GM12891 (cell line): ENCODE measurements at regions not wholly inside any gene's neighbourhood (a gene's known extent, or its start where the extent isn't known, plus 50 kb on each side); places are given as distances from the start of the nearest gene placed in this dataset.

Experiments used
- DNase-seq: peaks from one replicate; pipeline ENCODE4 v3.0.0; 2011; ENCODE audit warnings: low spot score; ENCODE audit not compliant: insufficient read length
- FAIRE-seq: peaks from 2 replicates; lab custom pipeline; 2011; peaks lifted over from hg19 to GRCh38; lab: Jason Lieb, UNC
- PAX5 ChIP-seq: IDR thresholded peaks from 2 replicates; pipeline ENCODE4 v1.6.1; 2011; ENCODE audit warnings: low read length, moderate library complexity, mild to moderate bottlenecking; ENCODE audit not compliant: insufficient read depth, severe bottlenecking
- POLR2A ChIP-seq: IDR thresholded peaks from 2 replicates; pipeline ENCODE4 v1.6.1; 2011; ENCODE audit warnings: low read depth, low read length, control low read depth
- POLR2AphosphoS5 ChIP-seq: IDR thresholded peaks from 2 replicates; pipeline ENCODE4 v1.6.1; 2011; ENCODE audit warnings: low read depth, low read length, control low read depth
- POU2F2 ChIP-seq: IDR thresholded peaks from 2 replicates; pipeline ENCODE4 v1.6.1; 2011; ENCODE audit warnings: low read depth, mild to moderate bottlenecking, control low read depth, low read length, moderate library complexity
- SPI1 ChIP-seq: IDR thresholded peaks from 2 replicates; pipeline ENCODE4 v1.6.1; 2011; ENCODE audit warnings: low read depth, low read length, control low read depth
- TAF1 ChIP-seq: IDR thresholded peaks from 2 replicates; pipeline ENCODE4 v1.6.1; 2011; ENCODE audit warnings: low read depth, low read length, control low read depth

- TF ChIP-seq SPI1 (no peak), POU2F2 (no peak), TAF1 (no peak), POLR2A (no peak), POLR2AphosphoS5 (no peak), PAX5 (no peak)
- FAIRE-seq (no peak), DNase-seq (no peak)
Observed at GRCh38 chr4:30454504-30454903, 265.7 kb upstream of the PCDH7 start.

GRCh38 chr4:30456716-30457115 is 263.5 kb upstream of the PCDH7 start:
- no peak for FAIRE-seq

GRCh38 chr4:30460818-30461217 is 259.4 kb upstream of the PCDH7 start:
- DNase-seq (no peak), FAIRE-seq (no peak)
- no peak for TF ChIP-seq POU2F2
- TF ChIP-seq SPI1, result no peak
- no peak for TF ChIP-seq POLR2A
- TF ChIP-seq TAF1, result no peak
- no peak for TF ChIP-seq POLR2AphosphoS5
- no peak for TF ChIP-seq PAX5

More at GRCh38 chr4:30456716-30457115, 263.5 kb upstream of the PCDH7 start:
- no peak for DNase-seq
- no peak for TF ChIP-seq POLR2A
- TF ChIP-seq POU2F2, result no peak
- no peak for TF ChIP-seq TAF1
- TF ChIP-seq POLR2AphosphoS5, result no peak
- no peak for TF ChIP-seq SPI1

- no peak for DNase-seq
- no peak for TF ChIP-seq PAX5
- TF ChIP-seq TAF1, result no peak
- TF ChIP-seq POLR2AphosphoS5, result no peak
- TF ChIP-seq POU2F2, result peak; percentile 84; the same call in 1 of the 2 replicates
- no peak for TF ChIP-seq SPI1
- FAIRE-seq, result no peak
Observed at GRCh38 chr4:30461218-30461617, 259.0 kb upstream of the PCDH7 start.

- DNase-seq (no peak), FAIRE-seq (no peak)
- TF ChIP-seq POLR2AphosphoS5 (no peak), TAF1 (no peak), PAX5 (no peak), POU2F2 (no peak), POLR2A (no peak)
Observed at GRCh38 chr4:30462445-30463090, 257.6 kb upstream of the PCDH7 start.

GRCh38 chr4:30471861-30472260 is 248.3 kb upstream of the PCDH7 start:
- no peak for TF ChIP-seq TAF1
- TF ChIP-seq SPI1, result no peak
- TF ChIP-seq PAX5, result no peak
- TF ChIP-seq POLR2AphosphoS5, result no peak
- no peak for TF ChIP-seq POU2F2
- TF ChIP-seq POLR2A, result no peak
- no peak for FAIRE-seq
- no peak for DNase-seq

GRCh38 chr4:30473225-30473624 is 246.9 kb upstream of the PCDH7 start:
- no peak for FAIRE-seq
- TF ChIP-seq POLR2AphosphoS5 (no peak), POU2F2 (no peak), PAX5 (no peak), POLR2A (no peak), SPI1 (no peak), TAF1 (no peak)
- DNase-seq, result no peak

GRCh38 chr4:30495251-30495650 is 224.9 kb upstream of the PCDH7 start:
- DNase-seq (no peak), FAIRE-seq (no peak)
- no peak for TF ChIP-seq POU2F2
- no peak for TF ChIP-seq POLR2AphosphoS5
- no peak for TF ChIP-seq PAX5
- no peak for TF ChIP-seq TAF1
- no peak for TF ChIP-seq POLR2A
- TF ChIP-seq SPI1, result no peak

GRCh38 chr4:30495651-30496310 is 224.4 kb upstream of the PCDH7 start:
- DNase-seq (no peak), FAIRE-seq (no peak)
- TF ChIP-seq SPI1 (no peak), POU2F2 (no peak), PAX5 (no peak), TAF1 (no peak), POLR2A (no peak), POLR2AphosphoS5 (no peak)
